OCI-M1 (cell line): ENCODE measurements at regions not wholly inside any gene's neighbourhood (a gene's known extent, or its start where the extent isn't known, plus 50 kb on each side); places are given as distances from the start of the nearest gene placed in this dataset.
"Not testable (repeated sequence)": the region's sequence is repeated elsewhere in the genome, so short reads cannot be mapped to it uniquely, and the experiment has no call there.

Source experiments
- DNase-seq: peaks from one replicate; lab custom pipeline; 2025; lab: John Stamatoyannopoulos, UW

GRCh38 chr4:64014647-64015046, 394.6 kb downstream of the TECRL start:
- no peak for DNase-seq

GRCh38 chr4:64001229-64001898, 407.9 kb downstream of the TECRL start:
- DNase-seq = no peak

GRCh38 chr4:64000241-64000640, 409.0 kb downstream of the TECRL start:
- no peak for DNase-seq

- no peak for DNase-seq
Observed at GRCh38 chr4:63986253-63986652, 423.0 kb downstream of the TECRL start.

- no peak for DNase-seq
Observed at GRCh38 chr4:63983224-63983623, 426.0 kb downstream of the TECRL start.

- DNase-seq = no peak
Observed at GRCh38 chr4:63965875-63966274, 443.4 kb downstream of the TECRL start.

- DNase-seq = not testable (repeated sequence)
Observed at GRCh38 chr4:63942706-63943286, 466.5 kb downstream of the TECRL start.

GRCh38 chr4:63937961-63938360, 471.3 kb downstream of the TECRL start:
- DNase-seq = peak; percentile 97

GRCh38 chr4:63922146-63922545, 487.1 kb downstream of the TECRL start:
- no peak for DNase-seq

GRCh38 chr4:63921561-63921960, 487.7 kb downstream of the TECRL start:
- DNase-seq = no peak

- DNase-seq = no peak
Observed at GRCh38 chr4:63919636-63920365, 489.4 kb downstream of the TECRL start.

- no peak for DNase-seq
Observed at GRCh38 chr4:63906660-63907183, 502.5 kb downstream of the TECRL start.

- no peak for DNase-seq
Observed at GRCh38 chr4:63904201-63904600, 505.0 kb downstream of the TECRL start.

GRCh38 chr4:63901304-63901703, 507.9 kb downstream of the TECRL start:
- no peak for DNase-seq

- no peak for DNase-seq
Observed at GRCh38 chr4:63898961-63899360, 510.3 kb downstream of the TECRL start.

- no peak for DNase-seq
Observed at GRCh38 chr4:63894161-63894560, 515.1 kb downstream of the TECRL start.

GRCh38 chr4:63869370-63869769, 539.9 kb downstream of the TECRL start:
- DNase-seq = no peak

- no peak for DNase-seq
Observed at GRCh38 chr4:63851496-63851895, 557.8 kb downstream of the TECRL start.

- no peak for DNase-seq
Observed at GRCh38 chr4:63841266-63841665, 568.0 kb downstream of the TECRL start.

GRCh38 chr4:63831590-63832155, 577.6 kb downstream of the TECRL start:
- DNase-seq = no peak

- DNase-seq = no peak
Observed at GRCh38 chr4:63817196-63817865, 591.9 kb downstream of the TECRL start.
